GM23338 (cell line): ENCODE measurements at regions not wholly inside any gene's neighbourhood (a gene's known extent, or its start where the extent isn't known, plus 50 kb on each side); places are given as distances from the start of the nearest gene placed in this dataset.

Experiments used
- CREB1 ChIP-seq: fragments of 250-450 bp; sonication (Bioruptor Pico); IDR thresholded peaks from 2 replicates; pipeline ENCODE4 v1.5.0; 2020; ENCODE audit warnings: low read depth, mild to moderate bottlenecking, moderate library complexity
- EZH2 ChIP-seq: fragments of 200-600 bp; sonication (generic); IDR thresholded peaks from one replicate; pipeline ENCODE4 v1.8.0; 2017; ENCODE audit warnings: antibody characterized with exemption, mild to moderate bottlenecking, low read depth; ENCODE audit not compliant: unreplicated experiment
- JUNB ChIP-seq: IDR thresholded peaks from one replicate; pipeline ENCODE4 v1.6.1; 2016; ENCODE audit warnings: antibody characterized with exemption; ENCODE audit not compliant: unreplicated experiment
- ZNF114 ChIP-seq: fragments of 250-450 bp; sonication (Bioruptor Pico); IDR thresholded peaks from 2 replicates; pipeline ENCODE4 v1.5.0; 2020; ENCODE audit warnings: mild to moderate bottlenecking, moderate library complexity
- ZNF331 ChIP-seq: fragments of 250-450 bp; sonication (Bioruptor Pico); IDR thresholded peaks from 2 replicates; pipeline ENCODE4 v1.5.0; 2020; ENCODE audit warnings: low read depth, mild to moderate bottlenecking, moderate library complexity
- TF ChIP-seq, protein P1 (sequence below): fragments of 250-450 bp; sonication (Bioruptor Pico); IDR thresholded peaks from 2 replicates; pipeline ENCODE4 v1.5.0; 2020; ENCODE audit warnings: mild to moderate bottlenecking, moderate library complexity
- TF ChIP-seq, protein P2 (sequence below), 2 experiments: fragments of 200-600 bp in 1 of 2; sonication (generic) in 1 of 2; conservative IDR thresholded peaks; 2 replicates each; pipeline versions ENCODE4 v1.5.1 to v1.6.1; 2016 to 2017; ENCODE audit warnings: antibody characterized with exemption in 2 of 2, low read depth in 2 of 2, mild to moderate bottlenecking in 2 of 2, moderate library complexity in 1 of 2
- TF ChIP-seq, protein P3 (sequence below): IDR thresholded peaks from 2 replicates; pipeline ENCODE4 v1.6.1; 2016; ENCODE audit warnings: antibody characterized with exemption

DNA sequence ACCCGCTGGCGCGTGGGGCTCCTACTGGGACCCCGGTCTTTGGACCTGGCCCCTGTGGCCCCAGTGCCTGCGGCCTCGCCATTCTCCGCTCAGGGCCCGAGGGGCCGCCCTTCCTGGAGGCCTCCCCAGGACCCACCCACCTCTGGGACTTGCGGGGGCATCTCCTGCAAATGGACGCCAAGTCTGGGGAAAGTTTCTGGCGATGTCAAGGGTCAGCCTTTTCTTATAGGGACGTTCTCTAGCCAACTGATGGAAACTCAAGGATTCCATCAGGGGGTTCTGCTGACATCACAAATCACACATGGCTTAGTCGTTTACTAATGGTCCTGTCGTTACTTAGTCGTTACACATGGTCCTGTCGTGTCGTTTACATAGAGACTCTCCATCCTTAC is 57.7 kb upstream of the RHOBTB1 start (continued):
- TF ChIP-seq, protein P1, sequence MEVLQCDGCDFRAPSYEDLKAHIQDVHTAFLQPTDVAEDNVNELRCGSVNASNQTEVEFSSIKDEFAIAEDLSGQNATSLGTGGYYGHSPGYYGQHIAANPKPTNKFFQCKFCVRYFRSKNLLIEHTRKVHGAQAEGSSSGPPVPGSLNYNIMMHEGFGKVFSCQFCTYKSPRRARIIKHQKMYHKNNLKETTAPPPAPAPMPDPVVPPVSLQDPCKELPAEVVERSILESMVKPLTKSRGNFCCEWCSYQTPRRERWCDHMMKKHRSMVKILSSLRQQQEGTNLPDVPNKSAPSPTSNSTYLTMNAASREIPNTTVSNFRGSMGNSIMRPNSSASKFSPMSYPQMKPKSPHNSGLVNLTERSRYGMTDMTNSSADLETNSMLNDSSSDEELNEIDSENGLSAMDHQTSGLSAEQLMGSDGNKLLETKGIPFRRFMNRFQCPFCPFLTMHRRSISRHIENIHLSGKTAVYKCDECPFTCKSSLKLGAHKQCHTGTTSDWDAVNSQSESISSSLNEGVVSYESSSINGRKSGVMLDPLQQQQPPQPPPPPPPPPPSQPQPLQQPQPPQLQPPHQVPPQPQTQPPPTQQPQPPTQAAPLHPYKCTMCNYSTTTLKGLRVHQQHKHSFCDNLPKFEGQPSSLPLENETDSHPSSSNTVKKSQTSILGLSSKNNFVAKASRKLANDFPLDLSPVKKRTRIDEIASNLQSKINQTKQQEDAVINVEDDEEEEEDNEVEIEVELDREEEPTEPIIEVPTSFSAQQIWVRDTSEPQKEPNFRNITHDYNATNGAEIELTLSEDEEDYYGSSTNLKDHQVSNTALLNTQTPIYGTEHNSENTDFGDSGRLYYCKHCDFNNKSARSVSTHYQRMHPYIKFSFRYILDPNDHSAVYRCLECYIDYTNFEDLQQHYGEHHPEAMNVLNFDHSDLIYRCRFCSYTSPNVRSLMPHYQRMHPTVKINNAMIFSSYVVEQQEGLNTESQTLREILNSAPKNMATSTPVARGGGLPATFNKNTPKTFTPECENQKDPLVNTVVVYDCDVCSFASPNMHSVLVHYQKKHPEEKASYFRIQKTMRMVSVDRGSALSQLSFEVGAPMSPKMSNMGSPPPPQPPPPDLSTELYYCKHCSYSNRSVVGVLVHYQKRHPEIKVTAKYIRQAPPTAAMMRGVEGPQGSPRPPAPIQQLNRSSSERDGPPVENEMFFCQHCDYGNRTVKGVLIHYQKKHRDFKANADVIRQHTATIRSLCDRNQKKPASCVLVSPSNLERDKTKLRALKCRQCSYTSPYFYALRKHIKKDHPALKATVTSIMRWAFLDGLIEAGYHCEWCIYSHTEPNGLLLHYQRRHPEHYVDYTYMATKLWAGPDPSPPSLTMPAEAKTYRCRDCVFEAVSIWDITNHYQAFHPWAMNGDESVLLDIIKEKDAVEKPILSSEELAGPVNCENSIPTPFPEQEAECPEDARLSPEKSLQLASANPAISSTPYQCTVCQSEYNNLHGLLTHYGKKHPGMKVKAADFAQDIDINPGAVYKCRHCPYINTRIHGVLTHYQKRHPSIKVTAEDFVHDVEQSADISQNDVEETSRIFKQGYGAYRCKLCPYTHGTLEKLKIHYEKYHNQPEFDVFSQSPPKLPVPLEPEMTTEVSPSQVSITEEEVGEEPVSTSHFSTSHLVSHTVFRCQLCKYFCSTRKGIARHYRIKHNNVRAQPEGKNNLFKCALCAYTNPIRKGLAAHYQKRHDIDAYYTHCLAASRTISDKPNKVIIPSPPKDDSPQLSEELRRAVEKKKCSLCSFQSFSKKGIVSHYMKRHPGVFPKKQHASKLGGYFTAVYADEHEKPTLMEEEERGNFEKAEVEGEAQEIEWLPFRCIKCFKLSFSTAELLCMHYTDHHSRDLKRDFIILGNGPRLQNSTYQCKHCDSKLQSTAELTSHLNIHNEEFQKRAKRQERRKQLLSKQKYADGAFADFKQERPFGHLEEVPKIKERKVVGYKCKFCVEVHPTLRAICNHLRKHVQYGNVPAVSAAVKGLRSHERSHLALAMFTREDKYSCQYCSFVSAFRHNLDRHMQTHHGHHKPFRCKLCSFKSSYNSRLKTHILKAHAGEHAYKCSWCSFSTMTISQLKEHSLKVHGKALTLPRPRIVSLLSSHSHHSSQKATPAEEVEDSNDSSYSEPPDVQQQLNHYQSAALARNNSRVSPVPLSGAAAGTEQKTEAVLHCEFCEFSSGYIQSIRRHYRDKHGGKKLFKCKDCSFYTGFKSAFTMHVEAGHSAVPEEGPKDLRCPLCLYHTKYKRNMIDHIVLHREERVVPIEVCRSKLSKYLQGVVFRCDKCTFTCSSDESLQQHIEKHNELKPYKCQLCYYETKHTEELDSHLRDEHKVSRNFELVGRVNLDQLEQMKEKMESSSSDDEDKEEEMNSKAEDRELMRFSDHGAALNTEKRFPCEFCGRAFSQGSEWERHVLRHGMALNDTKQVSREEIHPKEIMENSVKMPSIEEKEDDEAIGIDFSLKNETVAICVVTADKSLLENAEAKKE: no peak
- TF ChIP-seq, protein P2, sequence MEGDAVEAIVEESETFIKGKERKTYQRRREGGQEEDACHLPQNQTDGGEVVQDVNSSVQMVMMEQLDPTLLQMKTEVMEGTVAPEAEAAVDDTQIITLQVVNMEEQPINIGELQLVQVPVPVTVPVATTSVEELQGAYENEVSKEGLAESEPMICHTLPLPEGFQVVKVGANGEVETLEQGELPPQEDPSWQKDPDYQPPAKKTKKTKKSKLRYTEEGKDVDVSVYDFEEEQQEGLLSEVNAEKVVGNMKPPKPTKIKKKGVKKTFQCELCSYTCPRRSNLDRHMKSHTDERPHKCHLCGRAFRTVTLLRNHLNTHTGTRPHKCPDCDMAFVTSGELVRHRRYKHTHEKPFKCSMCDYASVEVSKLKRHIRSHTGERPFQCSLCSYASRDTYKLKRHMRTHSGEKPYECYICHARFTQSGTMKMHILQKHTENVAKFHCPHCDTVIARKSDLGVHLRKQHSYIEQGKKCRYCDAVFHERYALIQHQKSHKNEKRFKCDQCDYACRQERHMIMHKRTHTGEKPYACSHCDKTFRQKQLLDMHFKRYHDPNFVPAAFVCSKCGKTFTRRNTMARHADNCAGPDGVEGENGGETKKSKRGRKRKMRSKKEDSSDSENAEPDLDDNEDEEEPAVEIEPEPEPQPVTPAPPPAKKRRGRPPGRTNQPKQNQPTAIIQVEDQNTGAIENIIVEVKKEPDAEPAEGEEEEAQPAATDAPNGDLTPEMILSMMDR (conservative IDR thresholded peaks at IDR 0.05; ENCODE audit: low read depth in 2 of 2): no peak
- no peak for TF ChIP-seq JUNB
- no peak for TF ChIP-seq ZNF114
- TF ChIP-seq CREB1 (CRISPR knock-in tag): no peak
- TF ChIP-seq, protein P3, sequence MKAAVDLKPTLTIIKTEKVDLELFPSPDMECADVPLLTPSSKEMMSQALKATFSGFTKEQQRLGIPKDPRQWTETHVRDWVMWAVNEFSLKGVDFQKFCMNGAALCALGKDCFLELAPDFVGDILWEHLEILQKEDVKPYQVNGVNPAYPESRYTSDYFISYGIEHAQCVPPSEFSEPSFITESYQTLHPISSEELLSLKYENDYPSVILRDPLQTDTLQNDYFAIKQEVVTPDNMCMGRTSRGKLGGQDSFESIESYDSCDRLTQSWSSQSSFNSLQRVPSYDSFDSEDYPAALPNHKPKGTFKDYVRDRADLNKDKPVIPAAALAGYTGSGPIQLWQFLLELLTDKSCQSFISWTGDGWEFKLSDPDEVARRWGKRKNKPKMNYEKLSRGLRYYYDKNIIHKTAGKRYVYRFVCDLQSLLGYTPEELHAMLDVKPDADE: no peak
- TF ChIP-seq ZNF331 (CRISPR knock-in tag): no peak
- TF ChIP-seq EZH2: no peak
